PFSK-1 (cell line): ENCODE measurements at regions not wholly inside any gene's neighbourhood (a gene's known extent, or its start where the extent isn't known, plus 50 kb on each side); places are given as distances from the start of the nearest gene placed in this dataset.

Experiments
- FOXP2 ChIP-seq: optimal IDR thresholded peaks from 2 replicates; pipeline ENCODE3; 2011; ENCODE audit warnings: borderline replicate concordance, control low read depth, inconsistent platforms; ENCODE audit not compliant: insufficient read depth; ENCODE audit errors: extremely low read length, extremely low read depth
- POLR2AphosphoS5 ChIP-seq: IDR thresholded peaks from 2 replicates; pipeline ENCODE4 v1.6.1; 2012; ENCODE audit warnings: low read depth, mild to moderate bottlenecking, control low read depth, low read length, moderate library complexity
- REST ChIP-seq, 2 experiments: IDR thresholded peaks; 2 replicates each; pipeline versions ENCODE4 v1.6.1 to v1.8.0; 2011 to 2012; ENCODE audit warnings: low read depth in 2 of 2, low read length in 2 of 2, control low read depth in 1 of 2, inconsistent platforms in 1 of 2, mild to moderate bottlenecking in 1 of 2, moderate library complexity in 1 of 2; ENCODE audit not compliant: insufficient read depth in 1 of 2
- SIN3A ChIP-seq: IDR thresholded peaks from 2 replicates; pipeline ENCODE4 v1.6.1; 2012; ENCODE audit warnings: mild to moderate bottlenecking, low read length, moderate library complexity, borderline replicate concordance; ENCODE audit not compliant: insufficient read depth
- TAF1 ChIP-seq: IDR thresholded peaks from 2 replicates; pipeline ENCODE4 v1.6.1; 2012; ENCODE audit warnings: low read length, control low read depth, borderline replicate concordance; ENCODE audit not compliant: insufficient read depth

GRCh38 chr1:4594286-4594991, 60.0 kb upstream of the AJAP1 start:
- TF ChIP-seq POLR2AphosphoS5: no peak
- TF ChIP-seq TAF1: no peak
- no peak for TF ChIP-seq SIN3A
- TF ChIP-seq REST (IDR thresholded peaks at IDR 0.05; ENCODE audit: insufficient read depth in 1 of 2, low read depth in 2 of 2, low read length in 2 of 2): no peak
- no peak for TF ChIP-seq FOXP2

GRCh38 chr1:4595341-4596225, 58.8 kb upstream of the AJAP1 start:
- no peak for TF ChIP-seq FOXP2
- TF ChIP-seq TAF1: no peak

GRCh38 chr1:4596486-4596885, 57.9 kb upstream of the AJAP1 start:
- TF ChIP-seq SIN3A (no peak), POLR2AphosphoS5 (no peak), REST (IDR thresholded peaks at IDR 0.05; ENCODE audit: insufficient read depth in 1 of 2, low read depth in 2 of 2, low read length in 2 of 2) (no peak), TAF1 (no peak), FOXP2 (no peak)

GRCh38 chr1:4597020-4597419, 57.4 kb upstream of the AJAP1 start:
- no peak for TF ChIP-seq POLR2AphosphoS5
- TF ChIP-seq REST (IDR thresholded peaks at IDR 0.05; ENCODE audit: insufficient read depth in 1 of 2, low read depth in 2 of 2, low read length in 2 of 2): no peak
- TF ChIP-seq FOXP2: no peak
- TF ChIP-seq SIN3A: no peak
- TF ChIP-seq TAF1: no peak

- TF ChIP-seq REST (IDR thresholded peaks at IDR 0.05; ENCODE audit: insufficient read depth in 1 of 2, low read depth in 2 of 2, low read length in 2 of 2) (no peak), FOXP2 (no peak), TAF1 (no peak), POLR2AphosphoS5 (no peak), SIN3A (no peak)
Measured at GRCh38 chr1:4598561-4598960, 55.8 kb upstream of the AJAP1 start.
